Calu3 (cell line): ENCODE measurements at regions not wholly inside any gene's neighbourhood (a gene's known extent, or its start where the extent isn't known, plus 50 kb on each side); places are given as distances from the start of the nearest gene placed in this dataset.
A peak's percentile ranks its signal among the peaks of the same experiment; 100 is the strongest.

ENCODE experiments used
- BruUV-seq: library from RNA; stranded (reverse); fragments of 400-500 nt; replicated peaks from 2 replicates; lab custom pipeline; 2021; lab: Mats Ljungman, UMichigan
- CTCF ChIA-PET: fragments of 300-600 bp; sonication (Branson Sonifier 250); formaldehyde crosslinking; loops from one replicate; lab custom pipeline; 2022; ENCODE audit warnings: antibody characterized with exemption; lab: Charles Lee
- DNase-seq: peaks from one replicate; pipeline ENCODE4 v3.0.0; 2022
- H3K27ac Mint-ChIP-seq: one replicate; pipeline ENCODE4 v1.8.0; 2022; ENCODE audit warnings: mixed read lengths; ENCODE audit not compliant: unreplicated experiment
- H3K27me3 Mint-ChIP-seq: one replicate; pipeline ENCODE4 v1.8.0; 2022; ENCODE audit warnings: mixed read lengths; ENCODE audit not compliant: unreplicated experiment
- H3K36me3 Mint-ChIP-seq: one replicate; pipeline ENCODE4 v1.8.0; 2022; ENCODE audit warnings: mild to moderate bottlenecking, moderate library complexity, mixed read lengths; ENCODE audit not compliant: insufficient read depth, unreplicated experiment
- H3K4me1 Mint-ChIP-seq: one replicate; pipeline ENCODE4 v1.8.0; 2022; ENCODE audit warnings: mild to moderate bottlenecking, low read depth, mixed read lengths; ENCODE audit not compliant: unreplicated experiment
- H3K4me3 Mint-ChIP-seq: one replicate; pipeline ENCODE4 v1.8.0; 2022; ENCODE audit warnings: mild to moderate bottlenecking, low read depth, moderate library complexity, mixed read lengths; ENCODE audit not compliant: unreplicated experiment
- H3K9me3 Mint-ChIP-seq: one replicate; pipeline ENCODE4 v1.8.0; 2022; ENCODE audit warnings: low read depth, mixed read lengths; ENCODE audit not compliant: unreplicated experiment
- CTCF ChIP-seq: fragments of 200-600 bp; IDR thresholded peaks from one replicate; pipeline ENCODE4 v1.8.0; 2022; ENCODE audit warnings: antibody characterized with exemption; ENCODE audit not compliant: unreplicated experiment
- intact Hi-C: fragments of 100-400 bp; cut with micrococcal nuclease; formaldehyde crosslinking; loops from one replicate; pipeline ENCODE4 v1.10.0; 2022; ENCODE audit not compliant: unreplicated experiment

GRCh38 chr3:46080124-46080968 is 53.1 kb upstream of the XCR1 start:
- BruUV-seq, result no TSS peak
- Mint-ChIP-seq H3K27ac (no peak overlapping the region), H3K4me3 (no peak overlapping the region), H3K36me3 (no peaks in the 10 kb centered on the region), H3K27me3 (no peaks in the 10 kb centered on the region), H3K4me1 (peaks cover 16% of the 10 kb centered on the region), H3K9me3 (no peaks in the 10 kb centered on the region)
- no peak for TF ChIP-seq CTCF
- DNase-seq, result no peak
- CTCF ChIA-PET, result interaction anchor here (1.2 kb wide), 1 partner anchor 128 kb away, joined by 3 read pairs; the partner anchor contains the start of gene CCR1
- intact Hi-C loops, result loop anchor here (5.0 kb wide), 1 partner anchor 292 kb away; the partner anchor contains the start of gene CCR5

GRCh38 chr3:46078712-46079400 is 51.6 kb upstream of the XCR1 start:
- Mint-ChIP-seq H3K4me3 (no peak overlapping the region), H3K27me3 (no peaks in the 10 kb centered on the region), H3K27ac (no peak overlapping the region), H3K36me3 (no peaks in the 10 kb centered on the region), H3K9me3 (no peaks in the 10 kb centered on the region), H3K4me1 (peaks cover 16% of the 10 kb centered on the region)
- CTCF ChIA-PET, result interaction anchor here (0.7 to 2.2 kb wide), 4 partner anchors 14 to 136 kb away, joined by 3 to 9 read pairs (median 4); partner anchors contain the start of gene CCR1
- DNase-seq, result peak; percentile 86
- intact Hi-C loops, result loop anchor here (1.0 to 5.0 kb wide), 3 partner anchors 92 to 237 kb away; partner anchors contain the start of gene LZTFL1
- TF ChIP-seq CTCF, result peak; percentile 93
- BruUV-seq, result no TSS peak
